IMR-90 (cell line): ENCODE measurements at regions not wholly inside any gene's neighbourhood (a gene's known extent, or its start where the extent isn't known, plus 50 kb on each side); places are given as distances from the start of the nearest gene placed in this dataset.

Experiments
- POLR2A ChIP-seq: IDR thresholded peaks from 2 replicates; pipeline ENCODE4 v1.6.1; 2012; ENCODE audit warnings: mild to moderate bottlenecking, low read depth, low read length
- TF ChIP-seq, protein P1 (sequence below): conservative IDR thresholded peaks from 2 replicates; pipeline ENCODE4 v1.5.1; 2012; ENCODE audit warnings: mild to moderate bottlenecking, low read depth, low read length, improper control_type of control experiment
- TF ChIP-seq, protein P2 (sequence below): fragments of 150-350 bp; IDR thresholded peaks from 2 replicates; pipeline ENCODE4 v1.6.1; 2017; ENCODE audit warnings: mild to moderate bottlenecking, antibody characterized with exemption, low read length, low read depth

DNA sequence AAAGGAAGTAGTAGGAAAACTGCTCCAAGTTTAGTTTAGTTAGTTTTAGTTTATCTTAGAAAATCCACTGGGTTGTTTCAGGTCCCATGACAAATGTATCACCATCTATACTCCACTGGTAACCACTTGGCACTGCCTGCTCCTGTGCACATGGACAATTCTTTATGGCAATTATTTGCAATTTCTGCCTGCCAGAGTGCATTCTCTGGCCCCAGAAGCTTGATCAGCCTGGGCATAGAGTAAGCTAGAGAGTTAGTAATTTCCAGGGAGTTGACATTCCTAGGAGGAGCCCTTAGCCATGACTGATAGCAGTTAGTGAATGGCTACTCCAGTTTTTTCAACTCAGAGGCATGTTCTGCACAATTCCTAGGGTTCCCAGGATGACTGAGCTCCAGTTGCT lies 203.2 kb upstream of the FGF13 start:
- TF ChIP-seq, protein P1, sequence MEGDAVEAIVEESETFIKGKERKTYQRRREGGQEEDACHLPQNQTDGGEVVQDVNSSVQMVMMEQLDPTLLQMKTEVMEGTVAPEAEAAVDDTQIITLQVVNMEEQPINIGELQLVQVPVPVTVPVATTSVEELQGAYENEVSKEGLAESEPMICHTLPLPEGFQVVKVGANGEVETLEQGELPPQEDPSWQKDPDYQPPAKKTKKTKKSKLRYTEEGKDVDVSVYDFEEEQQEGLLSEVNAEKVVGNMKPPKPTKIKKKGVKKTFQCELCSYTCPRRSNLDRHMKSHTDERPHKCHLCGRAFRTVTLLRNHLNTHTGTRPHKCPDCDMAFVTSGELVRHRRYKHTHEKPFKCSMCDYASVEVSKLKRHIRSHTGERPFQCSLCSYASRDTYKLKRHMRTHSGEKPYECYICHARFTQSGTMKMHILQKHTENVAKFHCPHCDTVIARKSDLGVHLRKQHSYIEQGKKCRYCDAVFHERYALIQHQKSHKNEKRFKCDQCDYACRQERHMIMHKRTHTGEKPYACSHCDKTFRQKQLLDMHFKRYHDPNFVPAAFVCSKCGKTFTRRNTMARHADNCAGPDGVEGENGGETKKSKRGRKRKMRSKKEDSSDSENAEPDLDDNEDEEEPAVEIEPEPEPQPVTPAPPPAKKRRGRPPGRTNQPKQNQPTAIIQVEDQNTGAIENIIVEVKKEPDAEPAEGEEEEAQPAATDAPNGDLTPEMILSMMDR: no peak
- TF ChIP-seq, protein P2, sequence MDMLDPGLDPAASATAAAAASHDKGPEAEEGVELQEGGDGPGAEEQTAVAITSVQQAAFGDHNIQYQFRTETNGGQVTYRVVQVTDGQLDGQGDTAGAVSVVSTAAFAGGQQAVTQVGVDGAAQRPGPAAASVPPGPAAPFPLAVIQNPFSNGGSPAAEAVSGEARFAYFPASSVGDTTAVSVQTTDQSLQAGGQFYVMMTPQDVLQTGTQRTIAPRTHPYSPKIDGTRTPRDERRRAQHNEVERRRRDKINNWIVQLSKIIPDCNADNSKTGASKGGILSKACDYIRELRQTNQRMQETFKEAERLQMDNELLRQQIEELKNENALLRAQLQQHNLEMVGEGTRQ: no peak
- no peak for TF ChIP-seq POLR2A
